HEK293 (cell line): ENCODE measurements at regions not wholly inside any gene's neighbourhood (a gene's known extent, or its start where the extent isn't known, plus 50 kb on each side); places are given as distances from the start of the nearest gene placed in this dataset.

Source experiments
- CTCF ChIA-PET: fragments of 350-600 bp; formaldehyde crosslinking; extraction: SDS; loops from one replicate; lab custom pipeline; 2021; ENCODE audit warnings: antibody characterized with exemption; lab: Yijun Ruan, JAX
- POLR2A ChIA-PET: fragments of 300-600 bp; formaldehyde crosslinking; extraction: SDS; loops from one replicate; lab custom pipeline; 2020; ENCODE audit warnings: antibody characterized with exemption, inconsistent platforms; lab: Yijun Ruan, JAX
- H3K27ac ChIP-seq: fragments of 200-500 bp; sonication (Bioruptor generic); 2 replicates; pipeline ENCODE4 v1.5.1; 2014; ENCODE audit warnings: low read depth, low read length, control low read depth, inconsistent platforms; ENCODE audit errors: extremely low read depth
- H3K36me3 ChIP-seq, 2 experiments: fragments of 200-500 bp in 1 of 2; sonication (Bioruptor generic) in 1 of 2; 1 replicate in 1 of 2; 2 replicates in 1 of 2; pipeline ENCODE4 v1.5.1; 2014 to 2017; ENCODE audit warnings: inconsistent platforms in 2 of 2, low read length in 2 of 2; ENCODE audit not compliant: control insufficient read depth in 2 of 2, insufficient read depth in 1 of 2
- H3K4me1 ChIP-seq: fragments of 200-500 bp; sonication (Bioruptor generic); 2 replicates; pipeline ENCODE4 v1.5.1; 2014; ENCODE audit warnings: mild to moderate bottlenecking, low read length, inconsistent platforms; ENCODE audit not compliant: control insufficient read depth, insufficient read depth
- H3K4me3 ChIP-seq: 2 replicates; pipeline ENCODE4 v1.5.1; 2011; ENCODE audit warnings: low read depth, mild to moderate bottlenecking, control low read depth, low read length, moderate library complexity
- H3K9me3 ChIP-seq: fragments of 200-500 bp; sonication (Bioruptor generic); 2 replicates; pipeline ENCODE4 v1.5.1; 2014; ENCODE audit warnings: low read depth, low read length, inconsistent platforms; ENCODE audit not compliant: control insufficient read depth, insufficient read depth
- BCL11A ChIP-seq: fragments of 450-650 bp; formaldehyde crosslinking; IDR thresholded peaks from 2 replicates; pipeline ENCODE4 v1.5.1; 2016; ENCODE audit warnings: low read depth, missing biosample characterization, missing genetic modification characterization
- HIC1 ChIP-seq: fragments of 450-650 bp; formaldehyde crosslinking; IDR thresholded peaks from 2 replicates; pipeline ENCODE4 v1.5.1; 2016; ENCODE audit warnings: missing biosample characterization, missing genetic modification characterization
- KLF16 ChIP-seq: fragments of 450-650 bp; formaldehyde crosslinking; IDR thresholded peaks from 2 replicates; pipeline ENCODE4 v1.5.1; 2017; ENCODE audit warnings: missing biosample characterization, missing genetic modification characterization
- PRDM6 ChIP-seq: fragments of 450-650 bp; formaldehyde crosslinking; IDR thresholded peaks from 2 replicates; pipeline ENCODE4 v1.5.1; 2017; ENCODE audit warnings: missing biosample characterization, missing genetic modification characterization
- SP7 ChIP-seq: fragments of 450-650 bp; formaldehyde crosslinking; IDR thresholded peaks from 2 replicates; pipeline ENCODE4 v1.5.1; 2016; ENCODE audit warnings: missing biosample characterization, missing genetic modification characterization
- ZBTB11 ChIP-seq: fragments of 450-650 bp; formaldehyde crosslinking; conservative IDR thresholded peaks from 2 replicates; pipeline ENCODE4 v1.5.1; 2016; ENCODE audit warnings: low read depth, missing biosample characterization, missing genetic modification characterization
- ZBTB17 ChIP-seq: fragments of 450-650 bp; formaldehyde crosslinking; IDR thresholded peaks from 2 replicates; pipeline ENCODE4 v1.5.1; 2016; ENCODE audit warnings: missing biosample characterization, missing genetic modification characterization
- ZBTB21 ChIP-seq: fragments of 450-650 bp; formaldehyde crosslinking; IDR thresholded peaks from 2 replicates; pipeline ENCODE4 v1.5.1; 2017; ENCODE audit warnings: missing biosample characterization, missing genetic modification characterization
- ZBTB26 ChIP-seq: fragments of 450-650 bp; formaldehyde crosslinking; optimal IDR thresholded peaks from 2 replicates; pipeline ENCODE3; 2016; ENCODE audit warnings: missing biosample characterization, mild to moderate bottlenecking, missing genetic modification characterization
- ZFHX2 ChIP-seq: fragments of 450-650 bp; formaldehyde crosslinking; conservative IDR thresholded peaks from 2 replicates; pipeline ENCODE4 v1.5.1; 2016; ENCODE audit warnings: missing biosample characterization, missing genetic modification characterization
- ZFP41 ChIP-seq: fragments of 450-650 bp; formaldehyde crosslinking; IDR thresholded peaks from 2 replicates; pipeline ENCODE4 v1.5.1; 2016; ENCODE audit warnings: missing biosample characterization, missing genetic modification characterization, borderline replicate concordance
- ZNF157 ChIP-seq: fragments of 450-650 bp; formaldehyde crosslinking; IDR thresholded peaks from 2 replicates; pipeline ENCODE4 v1.5.1; 2016; ENCODE audit warnings: missing biosample characterization, missing genetic modification characterization
- ZNF169 ChIP-seq: fragments of 450-650 bp; formaldehyde crosslinking; IDR thresholded peaks from 2 replicates; pipeline ENCODE4 v1.5.1; 2016; ENCODE audit warnings: missing biosample characterization, missing genetic modification characterization
- ZNF221 ChIP-seq: fragments of 450-650 bp; formaldehyde crosslinking; IDR thresholded peaks from 2 replicates; pipeline ENCODE4 v1.5.1; 2017; ENCODE audit warnings: missing biosample characterization, missing genetic modification characterization, borderline replicate concordance
- ZNF239 ChIP-seq: fragments of 450-650 bp; formaldehyde crosslinking; IDR thresholded peaks from 2 replicates; pipeline ENCODE4 v1.5.1; 2016; ENCODE audit warnings: missing biosample characterization, missing genetic modification characterization
- ZNF274 ChIP-seq, 2 experiments: fragments of 200-500 bp in 1 of 2; fragments of 450-650 bp in 1 of 2; sonication (Bioruptor generic) in 1 of 2; formaldehyde crosslinking in 1 of 2; IDR thresholded peaks; 2 replicates each; pipeline versions ENCODE4 v1.5.1 to v1.6.1; 2014 to 2016; ENCODE audit warnings: borderline replicate concordance in 1 of 2, inconsistent platforms in 1 of 2, low read length in 1 of 2, missing biosample characterization in 1 of 2, missing genetic modification characterization in 1 of 2
- ZNF433 ChIP-seq: fragments of 450-650 bp; formaldehyde crosslinking; IDR thresholded peaks from 2 replicates; pipeline ENCODE4 v1.5.1; 2016; ENCODE audit warnings: missing biosample characterization, missing genetic modification characterization, low read depth
- ZNF501 ChIP-seq: fragments of 450-650 bp; formaldehyde crosslinking; IDR thresholded peaks from 2 replicates; pipeline ENCODE4 v1.5.1; 2016; ENCODE audit warnings: missing biosample characterization, missing genetic modification characterization
- ZNF530 ChIP-seq: fragments of 450-650 bp; formaldehyde crosslinking; IDR thresholded peaks from 2 replicates; pipeline ENCODE4 v1.5.1; 2016; ENCODE audit warnings: low read depth, missing biosample characterization, missing genetic modification characterization
- ZNF670 ChIP-seq: fragments of 450-650 bp; formaldehyde crosslinking; IDR thresholded peaks from 2 replicates; pipeline ENCODE4 v1.5.1; 2016; ENCODE audit warnings: missing biosample characterization, missing genetic modification characterization, low read depth
- ZNF768 ChIP-seq: fragments of 450-650 bp; formaldehyde crosslinking; IDR thresholded peaks from 2 replicates; pipeline ENCODE4 v1.5.1; 2018; ENCODE audit warnings: missing biosample characterization, mild to moderate bottlenecking, missing genetic modification characterization
- ZSCAN23 ChIP-seq: fragments of 450-650 bp; formaldehyde crosslinking; IDR thresholded peaks from 2 replicates; pipeline ENCODE4 v1.5.1; 2016; ENCODE audit warnings: missing biosample characterization, missing genetic modification characterization
- ZSCAN30 ChIP-seq: fragments of 450-650 bp; IDR thresholded peaks from 2 replicates; pipeline ENCODE4 v1.5.1; 2018; ENCODE audit warnings: missing biosample characterization, mild to moderate bottlenecking, missing genetic modification characterization, moderate library complexity

- CTCF ChIA-PET = no interaction called here
- TF ChIP-seq ZBTB11 (tag by site-specific recombination) = no peak
- TF ChIP-seq SP7 (tag by site-specific recombination) = no peak
- TF ChIP-seq HIC1 (tag by site-specific recombination) = no peak
- TF ChIP-seq KLF16 (tag by site-specific recombination) = no peak
- TF ChIP-seq ZNF157 (tag by site-specific recombination) = no peak
- TF ChIP-seq ZFHX2 (tag by site-specific recombination) = no peak
- no peak for TF ChIP-seq ZNF501 (tag by site-specific recombination)
- no peak for TF ChIP-seq BCL11A
- no peak for TF ChIP-seq ZNF768
- no peak for TF ChIP-seq ZNF530
- TF ChIP-seq ZSCAN23 (tag by site-specific recombination) = no peak
- no peak for TF ChIP-seq ZNF274 (IDR thresholded peaks at IDR 0.05; ENCODE audit: low read length)
- TF ChIP-seq ZNF274 (tag by site-specific recombination; IDR thresholded peaks at IDR 0.05; ENCODE audit: borderline replicate concordance) = no peak
- no peak for TF ChIP-seq ZFP41 (tag by site-specific recombination)
- TF ChIP-seq ZNF670 = no peak
- H3K4me3 ChIP-seq = no peak overlapping the region
These were observed 675.7 kb downstream of the METTL4 start for GRCh38 chr18:1895456-1896185.

GRCh38 chr18:1906421-1906820 lies 664.9 kb downstream of the METTL4 start:
- CTCF ChIA-PET = interaction anchor here (0.5 kb wide), 1 partner anchor 1741 kb away, joined by 3 read pairs; no protein-coding TSS in a partner anchor
- no peaks in the 10 kb centered on the region for H3K36me3 ChIP-seq
- POLR2A ChIA-PET = no interaction called here
- no peaks in the 10 kb centered on the region for H3K9me3 ChIP-seq
- H3K4me3 ChIP-seq = no peak overlapping the region
- H3K27ac ChIP-seq = no peak overlapping the region
- no peaks in the 10 kb centered on the region for H3K4me1 ChIP-seq
- TF ChIP-seq ZBTB21 (tag by site-specific recombination) (no peak), ZBTB26 (tag by site-specific recombination) (no peak), ZBTB17 (tag by site-specific recombination) (no peak), PRDM6 (tag by site-specific recombination) (no peak), ZSCAN30 (tag by site-specific recombination) (no peak), ZNF221 (no peak), ZNF433 (tag by site-specific recombination) (no peak), ZNF239 (no peak), ZNF169 (tag by site-specific recombination) (no peak)

More at GRCh38 chr18:1895456-1896185, 675.7 kb downstream of the METTL4 start:
- H3K9me3 ChIP-seq = no peaks in the 10 kb centered on the region
- POLR2A ChIA-PET = no interaction called here
- no peak overlapping the region for H3K27ac ChIP-seq
- H3K4me1 ChIP-seq = no peaks in the 10 kb centered on the region
- H3K36me3 ChIP-seq = no peaks in the 10 kb centered on the region
